Adrenal gland (tissue), 5 donors: ENCODE measurements at regions not wholly inside any gene's neighbourhood (a gene's known extent, or its start where the extent isn't known, plus 50 kb on each side); places are given as distances from the start of the nearest gene placed in this dataset.

Source experiments
- CTCF ChIP-seq, 6 experiments: fragments of 450-650 bp in 4 of 6; fragments of 200-600 bp in 2 of 6; sonication (generic) in 1 of 6; IDR thresholded peaks; 1 replicate in 5 of 6; 2 replicates in 1 of 6; pipeline versions ENCODE4 v1.5.1 to v1.8.0; 2016 to 2021; ENCODE audit warnings: antibody characterized with exemption in 6 of 6, mild to moderate bottlenecking in 2 of 6, moderate library complexity in 1 of 6
- POLR2A ChIP-seq, 2 donors: fragments of 450-650 bp; IDR thresholded peaks; one replicate each; pipeline ENCODE4 v1.6.1; 2017; ENCODE audit warnings: antibody characterized with exemption in 2 of 2, mild to moderate bottlenecking in 2 of 2, moderate library complexity in 1 of 2
- donor health status: DM: no; HTN: no; CAD: no.

- TF ChIP-seq CTCF (IDR thresholded peaks at IDR 0.05): no peak
- TF ChIP-seq POLR2A (IDR thresholded peaks at IDR 0.05): no peak
Measured at GRCh38 chr1:30413111-30413440, 310.3 kb downstream of the MATN1 start.
